ENCODE measurements at regions not wholly inside any gene's neighbourhood (a gene's known extent, or its start where the extent isn't known, plus 50 kb on each side); places are given as distances from the start of the nearest gene placed in this dataset.

GRCh38 chr9:99387431-99387830 lies 165.3 kb downstream of the SEC61B start:
- no peak for TF ChIP-seq POLR2A (IDR thresholded peaks at IDR 0.05)
- TF ChIP-seq CTCF (IDR thresholded peaks at IDR 0.05): no peak

Data from uterus (tissue), 2 donors.